T-helper 1 cell treated with Interleukin-12 subunit alpha and Interleukin-12 subunit beta and Interleukin-4 antibody, amounts not matched to agents 30 μg/mL and 1 μg/mL, for 36 hours (primary cell): ENCODE measurements at regions not wholly inside any gene's neighbourhood (a gene's known extent, or its start where the extent isn't known, plus 50 kb on each side); places are given as distances from the start of the nearest gene placed in this dataset.

ENCODE experiments used
- H3K27ac Mint-ChIP-seq: one replicate; pipeline ENCODE4 v1.8.0; 2021; ENCODE audit warnings: mild to moderate bottlenecking, mixed read lengths
- H3K27me3 Mint-ChIP-seq: one replicate; pipeline ENCODE4 v1.8.0; 2021; ENCODE audit warnings: low read depth, mixed read lengths
- H3K36me3 Mint-ChIP-seq: one replicate; pipeline ENCODE4 v1.8.0; 2021; ENCODE audit warnings: low read depth, mixed read lengths
- H3K4me1 Mint-ChIP-seq: one replicate; pipeline ENCODE4 v1.8.0; 2021; ENCODE audit warnings: low read depth, mixed read lengths
- H3K4me3 Mint-ChIP-seq: one replicate; pipeline ENCODE4 v1.8.0; 2021; ENCODE audit warnings: mild to moderate bottlenecking, moderate library complexity, mixed read lengths
- H3K9me3 Mint-ChIP-seq: one replicate; pipeline ENCODE4 v1.8.0; 2021; ENCODE audit warnings: mixed read lengths

GRCh38 chr5:23035555-23036090 is 182.5 kb upstream of the CDH12 start:
- H3K27ac Mint-ChIP-seq, result no peak overlapping the region
- no peak overlapping the region for H3K4me3 Mint-ChIP-seq
- H3K36me3 Mint-ChIP-seq, result no peaks in the 10 kb centered on the region

GRCh38 chr5:23033864-23034263 is 180.7 kb upstream of the CDH12 start:
- H3K36me3 Mint-ChIP-seq, result no peaks in the 10 kb centered on the region
- no peaks in the 10 kb centered on the region for H3K27me3 Mint-ChIP-seq
- H3K27ac Mint-ChIP-seq, result no peak overlapping the region
- peaks cover 6% of the 10 kb centered on the region for H3K9me3 Mint-ChIP-seq
- no peaks in the 10 kb centered on the region for H3K4me1 Mint-ChIP-seq
- no peak overlapping the region for H3K4me3 Mint-ChIP-seq

More at GRCh38 chr5:23035555-23036090, 182.5 kb upstream of the CDH12 start:
- Mint-ChIP-seq H3K4me1 (no peaks in the 10 kb centered on the region), H3K9me3 (peaks cover 6% of the 10 kb centered on the region), H3K27me3 (no peaks in the 10 kb centered on the region)

- Mint-ChIP-seq H3K27ac (no peak overlapping the region), H3K4me1 (no peaks in the 10 kb centered on the region), H3K9me3 (peaks cover 9% of the 10 kb centered on the region), H3K27me3 (no peaks in the 10 kb centered on the region), H3K4me3 (no peak overlapping the region), H3K36me3 (no peaks in the 10 kb centered on the region)
These were observed 176.1 kb upstream of the CDH12 start for GRCh38 chr5:23029290-23029689.

GRCh38 chr5:23028445-23029021 is 175.4 kb upstream of the CDH12 start:
- Mint-ChIP-seq H3K4me3 (no peak overlapping the region), H3K27ac (no peak overlapping the region), H3K36me3 (no peaks in the 10 kb centered on the region), H3K4me1 (no peaks in the 10 kb centered on the region), H3K27me3 (no peaks in the 10 kb centered on the region), H3K9me3 (peaks cover 9% of the 10 kb centered on the region)

- peaks cover 9% of the 10 kb centered on the region for H3K9me3 Mint-ChIP-seq
- H3K4me1 Mint-ChIP-seq, result no peaks in the 10 kb centered on the region
- no peak overlapping the region for H3K27ac Mint-ChIP-seq
- no peaks in the 10 kb centered on the region for H3K27me3 Mint-ChIP-seq
- H3K36me3 Mint-ChIP-seq, result no peaks in the 10 kb centered on the region
- H3K4me3 Mint-ChIP-seq, result no peak overlapping the region
These were observed 174.7 kb upstream of the CDH12 start for GRCh38 chr5:23027830-23028229.

- Mint-ChIP-seq H3K9me3 (peaks cover 10% of the 10 kb centered on the region), H3K4me1 (no peaks in the 10 kb centered on the region), H3K4me3 (no peak overlapping the region), H3K36me3 (no peaks in the 10 kb centered on the region), H3K27ac (no peak overlapping the region), H3K27me3 (no peaks in the 10 kb centered on the region)
These were observed 174.2 kb upstream of the CDH12 start for GRCh38 chr5:23027331-23027730.

GRCh38 chr5:23026252-23027170 is 173.4 kb upstream of the CDH12 start:
- Mint-ChIP-seq H3K9me3 (peaks cover 13% of the 10 kb centered on the region), H3K4me3 (no peak overlapping the region), H3K27me3 (no peaks in the 10 kb centered on the region), H3K27ac (no peak overlapping the region), H3K36me3 (no peaks in the 10 kb centered on the region), H3K4me1 (no peaks in the 10 kb centered on the region)

GRCh38 chr5:23025629-23026233 is 172.6 kb upstream of the CDH12 start:
- Mint-ChIP-seq H3K4me1 (no peaks in the 10 kb centered on the region), H3K4me3 (no peak overlapping the region), H3K36me3 (no peaks in the 10 kb centered on the region), H3K27ac (no peak overlapping the region), H3K27me3 (no peaks in the 10 kb centered on the region), H3K9me3 (peaks cover 15% of the 10 kb centered on the region)

- Mint-ChIP-seq H3K36me3 (no peaks in the 10 kb centered on the region), H3K4me1 (no peaks in the 10 kb centered on the region), H3K9me3 (peaks cover 17% of the 10 kb centered on the region), H3K27me3 (no peaks in the 10 kb centered on the region), H3K4me3 (no peak overlapping the region), H3K27ac (no peak overlapping the region)
These were observed 171.3 kb upstream of the CDH12 start for GRCh38 chr5:23024470-23024869.

GRCh38 chr5:23014825-23015224 is 161.7 kb upstream of the CDH12 start:
- peaks cover 1% of the 10 kb centered on the region for H3K4me1 Mint-ChIP-seq
- H3K27ac Mint-ChIP-seq, result no peak overlapping the region
- no peaks in the 10 kb centered on the region for H3K36me3 Mint-ChIP-seq
- peaks cover 3% of the 10 kb centered on the region for H3K9me3 Mint-ChIP-seq
- H3K27me3 Mint-ChIP-seq, result no peaks in the 10 kb centered on the region
- H3K4me3 Mint-ChIP-seq, result no peak overlapping the region

GRCh38 chr5:23014266-23014665 is 161.1 kb upstream of the CDH12 start:
- H3K4me1 Mint-ChIP-seq, result peaks cover 1% of the 10 kb centered on the region
- H3K9me3 Mint-ChIP-seq, result peaks cover 3% of the 10 kb centered on the region
- H3K27me3 Mint-ChIP-seq, result no peaks in the 10 kb centered on the region
- no peak overlapping the region for H3K4me3 Mint-ChIP-seq
- H3K36me3 Mint-ChIP-seq, result no peaks in the 10 kb centered on the region
- H3K27ac Mint-ChIP-seq, result no peak overlapping the region

- Mint-ChIP-seq H3K4me3 (peak overlapping the region; percentile 31), H3K27me3 (no peaks in the 10 kb centered on the region), H3K9me3 (peaks cover 3% of the 10 kb centered on the region), H3K27ac (no peak overlapping the region), H3K36me3 (no peaks in the 10 kb centered on the region), H3K4me1 (peaks cover 1% of the 10 kb centered on the region)
These were observed 160.4 kb upstream of the CDH12 start for GRCh38 chr5:23013395-23013998.

GRCh38 chr5:23012842-23013241 is 159.7 kb upstream of the CDH12 start:
- Mint-ChIP-seq H3K4me3 (no peak overlapping the region), H3K4me1 (peaks cover 1% of the 10 kb centered on the region), H3K9me3 (peaks cover 3% of the 10 kb centered on the region), H3K27me3 (no peaks in the 10 kb centered on the region), H3K27ac (no peak overlapping the region), H3K36me3 (no peaks in the 10 kb centered on the region)

- Mint-ChIP-seq H3K27ac (no peak overlapping the region), H3K4me3 (no peak overlapping the region), H3K9me3 (peaks cover 8% of the 10 kb centered on the region), H3K36me3 (no peaks in the 10 kb centered on the region), H3K27me3 (no peaks in the 10 kb centered on the region), H3K4me1 (no peaks in the 10 kb centered on the region)
These were observed 154.6 kb upstream of the CDH12 start for GRCh38 chr5:23007762-23008161.
